ENCODE measurements at regions not wholly inside any gene's neighbourhood (a gene's known extent, or its start where the extent isn't known, plus 50 kb on each side); places are given as distances from the start of the nearest gene placed in this dataset.

GRCh38 chr4:43348591-43348990 lies 456.1 kb downstream of the GRXCR1 start:
- no peak overlapping the region for H3K4me3 ChIP-seq (ENCODE audit: low read length)
- no peak for TF ChIP-seq ZNF274 (IDR thresholded peaks at IDR 0.05; ENCODE audit: low read depth, low read length)

GRCh38 chr4:43351970-43352806 lies 459.7 kb downstream of the GRXCR1 start:
- TF ChIP-seq ZNF274 (IDR thresholded peaks at IDR 0.05; ENCODE audit: low read depth, low read length): no peak
- H3K4me3 ChIP-seq (ENCODE audit: low read length): no peak overlapping the region

GRCh38 chr4:43352859-43353258 lies 460.3 kb downstream of the GRXCR1 start:
- no peak for TF ChIP-seq ZNF274 (IDR thresholded peaks at IDR 0.05; ENCODE audit: low read depth, low read length)
- no peak overlapping the region for H3K4me3 ChIP-seq (ENCODE audit: low read length)

GRCh38 chr4:43353552-43353951 lies 461.0 kb downstream of the GRXCR1 start:
- H3K4me3 ChIP-seq (ENCODE audit: low read length): no peak overlapping the region
- TF ChIP-seq ZNF274 (IDR thresholded peaks at IDR 0.05; ENCODE audit: low read depth, low read length): no peak

GRCh38 chr4:43356786-43357185 lies 464.3 kb downstream of the GRXCR1 start:
- no peak for TF ChIP-seq ZNF274 (IDR thresholded peaks at IDR 0.05; ENCODE audit: low read depth, low read length)
- no peak overlapping the region for H3K4me3 ChIP-seq (ENCODE audit: low read length)

GRCh38 chr4:43357252-43357974 lies 464.9 kb downstream of the GRXCR1 start:
- no peak overlapping the region for H3K4me3 ChIP-seq (ENCODE audit: low read length)
- no peak for TF ChIP-seq ZNF274 (IDR thresholded peaks at IDR 0.05; ENCODE audit: low read depth, low read length)

- no peak overlapping the region for H3K4me3 ChIP-seq (ENCODE audit: low read length)
- no peak for TF ChIP-seq ZNF274 (IDR thresholded peaks at IDR 0.05; ENCODE audit: low read depth, low read length)
Observed at GRCh38 chr4:43360296-43360695, 467.8 kb downstream of the GRXCR1 start.

- no peak for TF ChIP-seq ZNF274 (IDR thresholded peaks at IDR 0.05; ENCODE audit: low read depth, low read length)
- H3K4me3 ChIP-seq (ENCODE audit: low read length): no peak overlapping the region
Observed at GRCh38 chr4:43362875-43363636, 470.5 kb downstream of the GRXCR1 start.

- H3K4me3 ChIP-seq (ENCODE audit: low read length): no peak overlapping the region
- TF ChIP-seq ZNF274 (IDR thresholded peaks at IDR 0.05; ENCODE audit: low read depth, low read length): no peak
Observed at GRCh38 chr4:43369036-43369594, 476.6 kb downstream of the GRXCR1 start.

GRCh38 chr4:43373201-43373600 lies 480.7 kb downstream of the GRXCR1 start:
- TF ChIP-seq ZNF274 (IDR thresholded peaks at IDR 0.05; ENCODE audit: low read depth, low read length): no peak
- no peak overlapping the region for H3K4me3 ChIP-seq (ENCODE audit: low read length)

GRCh38 chr4:43374216-43374751 lies 481.8 kb downstream of the GRXCR1 start:
- no peak for TF ChIP-seq ZNF274 (IDR thresholded peaks at IDR 0.05; ENCODE audit: low read depth, low read length)

GRCh38 chr4:43379016-43379415 lies 486.5 kb downstream of the GRXCR1 start:
- no peak for TF ChIP-seq ZNF274 (IDR thresholded peaks at IDR 0.05; ENCODE audit: low read depth, low read length)

More at GRCh38 chr4:43374216-43374751, 481.8 kb downstream of the GRXCR1 start:
- no peak overlapping the region for H3K4me3 ChIP-seq (ENCODE audit: low read length)

GRCh38 chr4:43380093-43380492 lies 487.6 kb downstream of the GRXCR1 start:
- TF ChIP-seq ZNF274 (IDR thresholded peaks at IDR 0.05; ENCODE audit: low read depth, low read length): no peak
- H3K4me3 ChIP-seq (ENCODE audit: low read length): no peak overlapping the region

More at GRCh38 chr4:43379016-43379415, 486.5 kb downstream of the GRXCR1 start:
- no peak overlapping the region for H3K4me3 ChIP-seq (ENCODE audit: low read length)

- no peak for TF ChIP-seq ZNF274 (IDR thresholded peaks at IDR 0.05; ENCODE audit: low read depth, low read length)
- H3K4me3 ChIP-seq (ENCODE audit: low read length): no peak overlapping the region
Observed at GRCh38 chr4:43391069-43391468, 498.6 kb downstream of the GRXCR1 start.
